ENCODE measurements at regions not wholly inside any gene's neighbourhood (a gene's known extent, or its start where the extent isn't known, plus 50 kb on each side); places are given as distances from the start of the nearest gene placed in this dataset.
"Not testable (repeated sequence)": the region's sequence is repeated elsewhere in the genome, so short reads cannot be mapped to it uniquely, and the experiment has no call there.

DNA sequence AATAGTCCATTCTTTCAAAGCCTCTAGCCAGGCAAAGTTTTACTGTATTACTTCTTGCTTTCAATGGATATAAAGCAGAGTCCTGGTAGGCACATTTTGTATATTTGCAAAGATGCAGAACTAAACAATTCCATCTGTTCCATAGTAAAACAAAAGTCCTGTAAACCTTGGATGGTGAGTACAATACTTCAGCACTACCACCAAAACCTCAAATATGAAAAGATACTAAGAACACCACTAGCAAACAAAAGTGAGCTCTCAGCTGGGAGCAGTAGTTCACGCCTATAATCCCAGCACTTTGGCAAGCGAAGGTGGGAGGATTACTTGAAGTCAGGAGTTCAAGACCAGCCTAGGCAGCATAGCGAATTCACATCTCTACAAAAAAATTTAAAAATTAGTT is 195.0 kb downstream of the MSX2 start:
- no peak for FAIRE-seq
- Histone ChIP-seq H3K27me3 (ENCODE audit: control insufficient read depth, insufficient read depth, low read length) (no peaks in the 10 kb centered on the region), H3K4me3 (ENCODE audit: low read depth, low read length) (no peak overlapping the region), H3K36me3 (ENCODE audit: control insufficient read depth, insufficient read depth, low read length) (no peaks in the 10 kb centered on the region)
- TF ChIP-seq, protein P1, sequence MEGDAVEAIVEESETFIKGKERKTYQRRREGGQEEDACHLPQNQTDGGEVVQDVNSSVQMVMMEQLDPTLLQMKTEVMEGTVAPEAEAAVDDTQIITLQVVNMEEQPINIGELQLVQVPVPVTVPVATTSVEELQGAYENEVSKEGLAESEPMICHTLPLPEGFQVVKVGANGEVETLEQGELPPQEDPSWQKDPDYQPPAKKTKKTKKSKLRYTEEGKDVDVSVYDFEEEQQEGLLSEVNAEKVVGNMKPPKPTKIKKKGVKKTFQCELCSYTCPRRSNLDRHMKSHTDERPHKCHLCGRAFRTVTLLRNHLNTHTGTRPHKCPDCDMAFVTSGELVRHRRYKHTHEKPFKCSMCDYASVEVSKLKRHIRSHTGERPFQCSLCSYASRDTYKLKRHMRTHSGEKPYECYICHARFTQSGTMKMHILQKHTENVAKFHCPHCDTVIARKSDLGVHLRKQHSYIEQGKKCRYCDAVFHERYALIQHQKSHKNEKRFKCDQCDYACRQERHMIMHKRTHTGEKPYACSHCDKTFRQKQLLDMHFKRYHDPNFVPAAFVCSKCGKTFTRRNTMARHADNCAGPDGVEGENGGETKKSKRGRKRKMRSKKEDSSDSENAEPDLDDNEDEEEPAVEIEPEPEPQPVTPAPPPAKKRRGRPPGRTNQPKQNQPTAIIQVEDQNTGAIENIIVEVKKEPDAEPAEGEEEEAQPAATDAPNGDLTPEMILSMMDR (IDR thresholded peaks at IDR 0.05; ENCODE audit: insufficient read depth, low read length, severe bottlenecking), result no peak
- no peak for DNase-seq (ENCODE audit: low read depth)

DNA sequence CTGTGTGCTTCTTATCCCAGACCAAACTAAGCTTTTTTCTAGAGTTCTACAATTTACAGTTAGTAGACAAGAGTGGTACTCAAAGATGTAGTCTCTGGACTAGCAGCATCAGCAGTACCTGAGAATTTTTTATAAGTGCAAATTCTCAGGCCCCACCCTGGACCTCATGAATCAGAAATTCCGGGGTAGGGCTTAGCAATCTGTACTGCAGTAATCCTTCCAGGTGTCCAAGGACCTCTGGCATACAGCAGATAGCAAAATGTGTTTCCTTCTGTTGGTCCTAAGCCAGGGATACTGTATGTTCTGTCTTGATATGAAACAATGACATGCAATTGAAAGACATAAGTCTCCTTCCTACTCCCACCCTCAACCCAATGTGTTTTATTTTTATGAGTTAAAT is 194.3 kb downstream of the MSX2 start:
- TF ChIP-seq, protein P1 (IDR thresholded peaks at IDR 0.05; ENCODE audit: insufficient read depth, low read length, severe bottlenecking), result no peak
- DNase-seq (ENCODE audit: low read depth) (no peak), FAIRE-seq (no peak)
- H3K27me3 ChIP-seq (ENCODE audit: control insufficient read depth, insufficient read depth, low read length), result no peaks in the 10 kb centered on the region
- H3K4me3 ChIP-seq (ENCODE audit: low read depth, low read length), result no peak overlapping the region
- no peaks in the 10 kb centered on the region for H3K36me3 ChIP-seq (ENCODE audit: control insufficient read depth, insufficient read depth, low read length)

DNA sequence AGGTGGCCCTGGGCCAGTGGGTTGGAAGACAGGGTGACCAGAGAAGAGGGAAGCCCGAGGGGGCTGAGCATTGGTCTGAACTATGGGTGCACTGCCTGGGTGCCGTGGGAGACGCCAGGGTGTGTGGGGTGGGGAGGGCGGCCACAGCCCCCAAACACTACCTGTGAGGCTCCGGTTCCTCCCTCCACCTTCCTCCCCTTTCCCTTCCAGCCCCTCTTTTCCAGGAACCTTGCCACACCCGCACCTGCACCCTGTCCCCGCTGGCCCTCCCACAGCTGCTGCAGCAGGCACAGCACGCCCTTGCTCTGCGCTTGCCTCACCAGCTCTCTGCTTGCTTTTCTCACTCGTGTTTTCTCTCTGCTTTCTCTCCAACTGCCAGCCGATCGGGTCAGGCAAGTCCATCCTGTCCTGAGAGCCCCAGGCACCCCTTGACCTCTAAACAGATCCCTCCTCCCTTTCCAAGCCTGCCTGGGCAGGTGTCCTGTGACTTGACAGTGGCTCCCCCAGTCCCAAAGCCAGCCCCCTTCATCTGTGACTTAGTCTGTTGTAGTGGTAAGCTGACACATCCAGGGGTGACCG is 193.7 kb downstream of the MSX2 start:
- DNase-seq (ENCODE audit: low read depth) (no peak), FAIRE-seq (no peak)
- Histone ChIP-seq H3K36me3 (ENCODE audit: control insufficient read depth, insufficient read depth, low read length) (no peaks in the 10 kb centered on the region), H3K27me3 (ENCODE audit: control insufficient read depth, insufficient read depth, low read length) (no peaks in the 10 kb centered on the region), H3K4me3 (ENCODE audit: low read depth, low read length) (no peak overlapping the region)
- TF ChIP-seq, protein P1 (IDR thresholded peaks at IDR 0.05; ENCODE audit: insufficient read depth, low read length, severe bottlenecking), result no peak

GRCh38 chr5:174917435-174917834 is 193.1 kb downstream of the MSX2 start:
- not testable (repeated sequence) for H3K27me3 ChIP-seq (ENCODE audit: control insufficient read depth, insufficient read depth, low read length); H3K36me3 ChIP-seq (ENCODE audit: control insufficient read depth, insufficient read depth, low read length); H3K4me3 ChIP-seq (ENCODE audit: low read depth, low read length); FAIRE-seq; DNase-seq (ENCODE audit: low read depth)

DNA sequence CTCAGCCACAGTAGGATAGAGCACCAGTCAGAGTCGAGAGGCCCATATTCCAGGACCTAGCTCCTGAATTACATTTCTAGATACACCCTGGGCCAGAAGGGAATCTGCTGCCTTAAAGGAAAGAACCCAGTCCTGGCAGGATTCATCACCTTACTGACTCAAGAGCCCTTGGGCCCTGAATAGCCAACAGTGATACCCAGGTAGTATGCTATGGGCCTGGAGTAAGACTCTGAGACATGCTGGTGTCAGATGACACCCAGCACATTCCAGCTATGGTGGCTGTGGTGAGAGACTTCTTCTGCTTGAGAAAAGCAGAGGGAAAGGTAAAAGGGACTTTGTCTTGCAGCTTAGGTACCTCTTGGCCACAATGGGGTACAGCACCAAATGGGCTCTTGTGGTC is 192.5 kb downstream of the MSX2 start:
- DNase-seq (ENCODE audit: low read depth); H3K36me3 ChIP-seq (ENCODE audit: control insufficient read depth, insufficient read depth, low read length); H3K4me3 ChIP-seq (ENCODE audit: low read depth, low read length); FAIRE-seq; H3K27me3 ChIP-seq (ENCODE audit: control insufficient read depth, insufficient read depth, low read length): not testable (repeated sequence)

- DNase-seq (ENCODE audit: low read depth) (no peak), FAIRE-seq (no peak)
- H3K4me3 ChIP-seq (ENCODE audit: low read depth, low read length), result no peak overlapping the region
- no peaks in the 10 kb centered on the region for H3K36me3 ChIP-seq (ENCODE audit: control insufficient read depth, insufficient read depth, low read length)
- TF ChIP-seq, protein P1 (IDR thresholded peaks at IDR 0.05; ENCODE audit: insufficient read depth, low read length, severe bottlenecking), result no peak
- no peaks in the 10 kb centered on the region for H3K27me3 ChIP-seq (ENCODE audit: control insufficient read depth, insufficient read depth, low read length)
Observed at GRCh38 chr5:174916227-174916626, 191.8 kb downstream of the MSX2 start.

DNA sequence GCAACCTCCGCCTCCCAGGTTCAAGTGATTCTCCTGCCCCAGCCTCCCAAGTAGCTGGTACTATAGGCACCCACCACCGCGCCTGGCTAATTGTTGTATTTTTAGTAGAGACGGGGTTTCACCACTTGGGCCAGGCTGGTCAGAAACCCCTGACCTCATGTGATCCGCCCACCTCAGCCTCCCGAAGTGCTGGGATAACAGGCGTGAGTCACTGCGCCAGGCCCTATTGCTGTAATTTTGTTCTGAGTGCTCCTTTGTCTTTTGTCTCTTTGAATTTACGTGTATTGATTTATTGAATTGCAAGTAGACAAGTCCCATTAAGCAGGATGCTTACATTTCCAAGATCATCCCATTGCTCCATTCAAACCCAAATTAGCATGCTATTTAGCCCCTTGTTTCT is 186.7 kb downstream of the MSX2 start:
- H3K27me3 ChIP-seq (ENCODE audit: control insufficient read depth, insufficient read depth, low read length), result no peaks in the 10 kb centered on the region
- no peak for FAIRE-seq
- TF ChIP-seq, protein P1 (IDR thresholded peaks at IDR 0.05; ENCODE audit: insufficient read depth, low read length, severe bottlenecking), result no peak
- no peak for DNase-seq (ENCODE audit: low read depth)
- no peaks in the 10 kb centered on the region for H3K36me3 ChIP-seq (ENCODE audit: control insufficient read depth, insufficient read depth, low read length)
- no peak overlapping the region for H3K4me3 ChIP-seq (ENCODE audit: low read depth, low read length)
